Epidermal melanocyte (primary cell): ENCODE measurements at regions not wholly inside any gene's neighbourhood (a gene's known extent, or its start where the extent isn't known, plus 50 kb on each side); places are given as distances from the start of the nearest gene placed in this dataset.
"Not testable (repeated sequence)": the region's sequence is repeated elsewhere in the genome, so short reads cannot be mapped to it uniquely, and the experiment has no call there.

Experiments
- DNase-seq: peaks from one replicate; pipeline ENCODE4 v3.0.0; 2011; ENCODE audit warnings: low spot score; ENCODE audit not compliant: insufficient read length

DNA sequence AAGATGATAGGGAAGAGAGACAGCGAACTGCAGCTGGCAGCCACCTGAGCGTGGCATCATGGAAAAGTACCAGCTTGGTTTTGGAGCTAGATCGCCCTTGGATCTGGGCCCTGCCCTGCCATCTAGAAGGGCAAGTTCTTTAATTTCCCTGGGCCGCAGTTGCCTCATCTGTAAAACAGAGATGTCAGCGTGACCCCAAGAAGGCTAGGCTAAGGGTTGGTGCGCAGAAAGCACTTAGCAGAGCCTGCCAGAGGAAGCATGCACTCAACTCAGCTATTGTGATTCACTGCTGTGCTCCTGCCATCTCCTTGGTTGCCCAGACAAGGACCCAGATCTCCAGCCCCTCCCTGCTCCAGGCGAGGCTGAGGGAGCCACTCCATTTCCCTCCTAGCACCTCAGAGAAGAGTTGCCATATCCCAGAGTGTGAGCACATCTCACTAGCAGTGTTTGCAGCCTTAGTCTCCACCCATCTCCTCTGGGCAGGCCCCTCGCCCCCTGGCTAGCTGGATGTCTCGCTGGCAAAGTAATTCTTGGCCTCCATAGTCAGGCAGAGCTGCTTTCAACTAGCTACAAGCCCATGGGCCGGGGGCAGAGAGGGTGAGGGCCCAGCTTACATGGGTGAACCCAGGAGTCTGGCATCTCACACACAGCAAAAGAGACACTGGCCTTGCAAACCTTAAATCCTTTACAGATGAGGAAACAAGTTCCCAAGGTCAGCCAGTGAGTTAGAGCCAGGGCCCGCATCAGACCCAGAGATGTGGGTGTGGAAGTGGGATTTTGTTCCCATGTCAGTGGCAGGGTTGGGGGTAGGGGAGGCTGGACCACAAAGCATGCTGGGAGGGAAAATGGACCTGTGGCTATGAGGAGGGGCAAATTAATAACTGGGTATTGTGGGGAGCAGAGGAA is 280.7 kb upstream of the TLE3 start:
- no peak for DNase-seq

DNA sequence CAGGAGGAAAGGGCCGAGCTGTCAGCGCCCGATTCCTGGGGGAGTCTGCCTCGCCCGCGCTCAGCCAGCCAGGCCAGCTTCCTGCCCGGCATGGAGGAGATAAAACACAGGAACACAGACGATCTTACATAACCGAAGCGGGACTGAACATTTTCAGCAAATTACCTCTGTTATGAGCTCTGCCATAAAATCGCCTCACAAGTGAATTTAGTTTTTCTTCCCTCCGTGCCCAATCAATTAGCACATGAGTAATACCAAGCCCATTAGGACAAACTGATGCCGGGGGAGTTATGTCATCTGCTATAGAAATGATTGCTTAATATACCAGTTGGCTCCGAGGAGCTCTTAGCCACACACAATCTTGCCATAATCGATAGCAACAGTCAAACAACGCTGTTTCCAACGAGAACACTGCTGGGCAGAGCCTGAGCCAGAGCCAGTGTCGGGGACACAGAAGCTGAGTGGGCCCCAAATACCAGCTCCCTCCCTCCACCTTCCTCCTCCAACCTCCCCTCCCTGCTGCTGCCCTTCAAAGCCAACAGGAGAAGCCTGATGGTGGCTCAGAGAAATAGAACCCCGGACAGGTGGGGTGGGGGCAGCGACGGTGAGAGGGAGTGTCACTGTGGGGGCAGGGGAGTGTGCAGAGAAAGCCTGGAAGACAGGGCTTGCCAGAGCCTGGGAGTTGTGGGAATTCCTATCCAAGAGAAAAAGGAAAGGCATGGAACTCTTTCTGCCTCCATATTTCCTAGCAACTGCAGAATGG is 279.4 kb upstream of the TLE3 start:
- DNase-seq, result peak; percentile 69

DNA sequence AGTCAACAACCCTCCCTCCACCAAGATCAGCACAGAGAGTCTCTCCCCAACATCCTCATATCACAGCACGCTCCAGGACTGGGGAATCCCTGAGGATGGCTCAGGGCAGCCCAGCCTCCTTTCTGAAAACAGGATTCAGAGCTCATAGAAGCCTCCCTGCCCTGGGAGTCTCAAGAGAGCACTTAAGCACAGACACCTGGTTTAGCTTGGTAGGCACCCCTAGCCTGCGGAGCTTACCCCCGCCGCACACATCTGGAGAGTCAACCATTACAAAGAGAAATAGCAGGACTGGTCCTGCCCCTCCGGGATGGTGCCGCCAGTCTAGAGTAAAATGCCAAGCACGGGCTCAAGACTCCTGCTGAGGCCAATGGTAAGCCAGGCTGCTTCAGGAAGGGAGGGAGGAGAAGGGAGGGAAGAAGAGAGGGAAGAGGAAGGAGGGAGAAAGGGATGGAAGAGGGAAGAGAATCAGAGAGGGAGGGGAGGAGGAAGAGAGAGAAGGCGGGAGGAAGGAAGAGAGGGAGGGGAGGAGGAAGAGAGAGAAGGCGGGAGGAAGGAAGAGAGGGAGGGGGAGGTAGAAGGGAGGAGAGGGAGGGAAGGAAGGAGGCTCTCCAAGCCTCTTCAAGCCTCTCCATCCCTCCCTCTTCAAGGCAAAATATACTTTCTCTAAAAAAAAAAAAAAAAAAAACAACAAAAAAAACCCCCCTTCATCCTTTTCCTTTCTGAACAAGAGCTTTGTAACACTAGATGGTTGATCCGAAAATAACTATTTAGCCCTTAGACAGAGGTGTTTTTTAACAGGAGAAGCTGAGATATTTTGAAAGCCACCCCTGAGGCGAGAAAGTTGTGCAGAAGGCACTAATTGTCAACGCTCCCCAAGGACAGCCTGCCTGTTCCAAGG is 278.6 kb upstream of the TLE3 start:
- DNase-seq, result no peak

DNA sequence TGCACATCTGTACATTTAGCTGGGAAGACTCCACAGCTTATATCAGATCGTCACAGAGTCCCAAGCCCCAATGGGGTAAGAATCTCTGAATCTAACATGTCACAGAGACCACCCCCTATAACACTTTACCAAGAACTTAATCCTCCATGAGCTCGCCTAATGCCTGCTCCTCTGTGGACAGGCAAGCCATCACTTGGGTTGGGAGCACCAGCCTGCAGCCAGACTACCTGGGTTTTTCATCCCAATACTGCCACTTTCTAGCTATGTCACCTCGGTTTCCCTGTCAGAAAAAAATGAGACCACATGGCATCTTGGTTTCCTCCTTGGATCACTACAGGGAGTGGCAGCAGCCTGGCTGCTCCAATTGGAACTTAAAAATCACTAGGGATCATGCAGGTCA is 277.9 kb upstream of the TLE3 start:
- DNase-seq, result no peak

DNA sequence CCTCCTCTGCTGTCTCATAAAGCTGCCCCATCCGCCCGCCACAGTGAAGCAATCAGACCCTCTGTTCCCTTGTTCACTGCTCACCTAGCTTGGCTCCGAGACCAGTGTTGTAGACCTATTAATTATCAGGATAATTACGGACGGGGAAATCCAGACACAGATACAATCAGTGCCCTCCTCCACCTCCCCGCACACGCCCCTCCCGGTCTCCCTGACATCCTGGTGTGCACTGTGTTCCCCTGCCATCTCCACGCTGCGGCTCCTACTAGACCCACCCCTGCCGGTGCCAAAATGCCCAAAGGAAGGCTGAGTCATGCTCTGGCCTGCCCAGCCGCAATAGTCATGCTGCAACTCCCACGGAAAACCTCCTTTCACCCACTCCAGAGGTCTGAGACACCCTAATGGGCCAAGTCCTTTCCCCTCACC is 277.3 kb upstream of the TLE3 start:
- no peak for DNase-seq

DNA sequence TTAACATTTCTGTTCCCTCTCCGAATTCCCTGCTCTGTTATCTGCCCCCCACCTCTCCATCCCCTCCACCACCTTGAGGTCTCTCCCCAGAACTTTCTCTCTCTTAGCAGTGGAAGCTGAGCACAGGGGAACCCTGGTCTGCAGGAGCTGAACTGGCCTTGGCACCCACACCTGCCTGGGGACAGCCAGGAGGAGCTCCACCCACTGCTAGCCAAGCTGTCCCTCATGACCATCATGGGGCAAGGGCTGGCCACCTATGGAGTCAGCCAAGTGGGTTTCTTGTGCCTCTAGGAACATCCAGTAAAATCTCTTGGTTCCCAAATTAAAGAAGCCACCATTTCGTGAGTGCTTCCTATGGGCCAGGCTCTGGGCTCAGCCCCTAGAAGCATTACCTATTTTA is 276.4 kb upstream of the TLE3 start:
- no peak for DNase-seq

DNA sequence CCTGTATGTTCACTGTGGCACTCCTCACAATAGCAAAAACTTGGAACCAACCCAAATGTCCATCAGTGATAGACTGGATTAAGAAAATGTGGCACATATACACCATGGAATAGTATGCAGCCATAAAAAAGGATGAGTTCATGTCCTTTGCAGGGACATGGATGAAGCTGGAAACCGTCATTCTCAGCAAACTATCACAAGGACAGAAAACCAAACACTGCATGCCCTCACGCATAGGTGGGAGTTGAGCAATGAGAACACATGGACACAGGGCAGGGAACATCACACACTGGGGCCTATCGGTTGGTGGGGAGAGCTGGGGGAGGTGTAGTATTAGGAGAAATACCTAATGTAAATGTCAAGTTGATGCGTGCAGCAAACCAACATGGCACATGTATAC is 275.7 kb upstream of the TLE3 start:
- DNase-seq, result not testable (repeated sequence)

DNA sequence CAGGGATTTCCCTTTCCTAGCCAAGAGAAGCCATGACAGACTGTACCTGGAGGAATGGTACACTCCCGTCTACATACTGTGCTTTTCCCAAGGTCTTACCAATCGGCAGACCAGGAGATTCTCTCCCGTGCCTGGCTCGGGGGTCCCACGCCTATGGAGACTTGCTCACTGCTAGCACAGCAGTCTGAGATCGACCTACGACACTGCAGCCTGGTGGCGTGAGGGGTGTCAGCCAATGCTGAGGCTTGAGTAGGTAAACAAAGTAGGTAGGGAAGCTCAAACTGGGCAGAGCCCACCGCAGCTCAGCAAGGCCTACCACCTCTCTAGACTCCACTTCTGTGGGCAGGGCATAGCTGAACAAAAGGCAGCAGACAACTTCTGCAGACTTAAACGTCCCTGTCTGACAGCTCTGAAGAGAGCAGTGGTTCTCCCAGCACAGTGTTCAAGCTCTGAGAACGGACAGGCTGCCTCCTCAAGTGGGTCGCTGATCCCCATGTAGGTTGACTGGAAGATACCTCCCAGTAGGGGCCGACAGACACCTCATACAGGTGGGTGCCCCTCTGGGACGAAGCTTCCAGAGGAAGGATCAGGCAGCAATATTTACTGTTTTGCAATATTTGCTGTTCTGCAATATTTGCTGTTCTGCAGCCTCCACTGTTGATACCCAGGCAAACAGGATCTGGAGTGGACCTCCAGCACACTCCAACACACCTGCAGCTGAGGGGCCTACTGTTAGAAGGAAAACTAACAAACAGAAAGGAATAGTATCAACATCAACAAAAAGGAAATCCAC is 270.4 kb upstream of the TLE3 start:
- DNase-seq, result not testable (repeated sequence)

DNA sequence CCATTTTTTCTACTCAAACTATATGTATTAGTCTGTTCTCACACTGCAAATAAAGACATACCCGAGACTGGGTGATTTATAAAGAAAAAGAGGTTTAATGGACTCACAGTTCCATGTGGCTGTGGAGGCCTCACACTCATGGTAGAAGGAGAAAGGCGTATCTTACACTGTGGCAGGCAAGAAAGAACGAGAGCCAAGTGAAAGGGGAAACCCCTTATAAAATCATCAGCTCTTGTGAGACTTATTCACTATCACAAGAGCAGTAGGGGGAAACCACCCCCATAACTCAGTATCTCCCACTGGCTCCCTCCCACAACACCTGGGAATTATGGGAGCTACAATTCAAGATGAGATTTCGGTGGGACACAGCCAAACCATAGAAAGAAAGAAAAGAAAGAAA is 266.3 kb upstream of the TLE3 start:
- not testable (repeated sequence) for DNase-seq

DNA sequence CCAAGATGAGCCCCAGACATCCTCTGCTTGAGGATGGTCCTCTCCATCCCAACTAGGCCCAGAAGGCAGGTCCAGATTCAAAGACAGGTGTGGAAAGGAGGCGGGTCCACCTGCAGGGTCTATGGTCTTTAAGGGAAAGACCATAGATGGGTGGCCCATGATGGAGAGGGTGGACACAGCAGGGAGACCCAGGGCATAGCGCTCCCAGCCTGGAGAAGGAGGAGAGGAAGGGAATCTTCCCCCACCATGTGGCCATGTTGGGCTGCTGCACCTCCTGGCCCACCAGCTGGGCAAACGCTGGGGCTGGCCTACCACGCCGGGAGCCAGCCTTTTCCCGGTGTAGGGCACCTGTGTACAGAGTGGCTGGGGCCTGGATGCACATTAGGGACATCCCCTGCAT is 265.2 kb upstream of the TLE3 start:
- no peak for DNase-seq

DNA sequence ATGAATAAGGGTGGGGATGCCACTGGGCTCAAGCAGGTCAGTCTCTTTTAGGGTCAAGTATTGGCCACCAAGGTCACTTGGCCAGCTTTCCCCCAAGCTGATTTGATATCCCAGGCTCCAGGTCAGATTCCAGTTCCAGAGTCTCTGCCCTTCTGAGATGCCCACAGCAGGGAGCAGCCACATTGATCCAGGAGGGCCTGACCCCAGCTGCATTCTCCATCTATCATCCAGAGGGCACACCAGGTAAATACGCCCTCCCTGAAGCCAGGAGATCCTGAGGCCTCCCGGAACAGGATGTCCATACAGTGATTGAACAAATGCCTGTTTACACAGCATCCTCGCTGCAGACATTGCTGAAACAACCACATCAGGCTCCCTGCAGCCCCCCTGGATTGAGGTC is 264.6 kb upstream of the TLE3 start:
- no peak for DNase-seq

DNA sequence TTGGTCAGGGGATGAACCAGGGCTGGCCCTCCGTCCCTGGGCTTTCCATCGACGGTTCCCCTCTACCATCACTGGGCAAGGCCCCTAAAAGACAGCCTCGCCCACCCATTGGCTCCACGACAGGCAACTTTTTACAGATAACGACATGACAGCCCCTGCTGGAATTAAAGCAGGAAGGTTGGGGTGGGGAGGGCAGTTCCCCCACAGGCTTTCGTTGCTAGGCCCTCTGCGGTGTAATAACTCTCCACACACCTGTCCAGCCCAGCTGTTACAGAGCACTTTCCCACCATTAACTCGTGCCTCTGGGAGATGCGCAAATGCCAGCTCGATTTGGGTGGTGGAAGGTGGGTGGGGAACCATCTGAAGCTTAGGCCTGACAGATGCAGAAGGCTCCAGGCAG is 264.2 kb upstream of the TLE3 start:
- DNase-seq, result no peak

DNA sequence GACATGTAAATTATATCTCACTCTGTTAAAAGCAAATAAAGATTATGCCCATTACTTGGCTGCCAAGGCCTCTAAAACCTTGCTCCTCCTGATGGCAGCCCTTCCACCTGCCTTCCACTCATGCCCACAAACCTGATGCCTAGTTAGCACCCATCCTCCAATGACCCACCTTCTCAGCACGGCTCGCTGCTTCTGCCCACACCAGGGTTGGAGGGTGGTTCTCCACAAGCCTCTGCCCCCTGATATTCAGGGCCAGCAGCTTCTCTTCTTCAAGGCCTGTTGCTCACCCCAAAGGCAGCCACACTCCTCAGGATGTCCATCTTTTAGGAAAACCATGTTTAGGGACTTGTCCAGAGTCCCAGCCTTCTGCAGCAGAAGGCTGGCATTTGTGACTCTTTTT is 263.4 kb upstream of the TLE3 start:
- DNase-seq, result no peak

DNA sequence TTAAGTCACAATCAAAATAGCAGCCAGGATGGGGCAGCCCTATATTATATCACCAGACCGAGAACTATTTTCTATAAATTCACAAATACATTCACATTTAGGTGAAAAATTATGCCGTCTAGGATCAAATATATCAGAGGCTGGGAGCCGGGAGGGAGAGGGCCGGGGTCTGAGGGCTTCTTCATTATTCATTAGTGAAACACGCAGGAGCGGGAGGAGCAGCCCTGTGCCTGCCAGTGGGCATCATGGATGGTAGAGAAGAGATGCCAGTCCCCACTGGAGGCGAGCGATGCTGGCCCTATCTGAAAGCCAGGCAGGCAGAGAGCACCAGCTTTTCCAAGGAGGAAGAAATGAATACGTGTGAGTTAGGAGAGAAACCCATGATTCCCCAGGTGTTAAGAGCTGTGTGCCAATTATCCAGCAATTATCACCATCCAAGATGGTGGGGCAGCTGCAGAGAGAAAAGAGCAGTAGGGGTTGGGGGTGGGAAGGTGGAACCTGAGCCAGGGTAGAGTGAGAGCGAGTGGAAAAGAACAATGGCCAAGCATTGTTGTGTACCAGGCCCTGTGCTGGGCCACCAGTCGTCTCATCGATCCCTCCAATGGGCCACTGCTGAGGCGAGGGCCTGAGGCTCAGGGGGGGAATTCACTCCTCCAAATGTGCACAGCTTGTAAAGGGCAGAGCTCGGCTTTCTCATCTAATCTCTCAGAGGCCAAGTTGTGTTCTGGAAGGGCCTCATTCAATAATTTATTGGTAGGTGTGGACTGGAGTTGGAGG is 261.3 kb upstream of the TLE3 start:
- DNase-seq, result no peak

DNA sequence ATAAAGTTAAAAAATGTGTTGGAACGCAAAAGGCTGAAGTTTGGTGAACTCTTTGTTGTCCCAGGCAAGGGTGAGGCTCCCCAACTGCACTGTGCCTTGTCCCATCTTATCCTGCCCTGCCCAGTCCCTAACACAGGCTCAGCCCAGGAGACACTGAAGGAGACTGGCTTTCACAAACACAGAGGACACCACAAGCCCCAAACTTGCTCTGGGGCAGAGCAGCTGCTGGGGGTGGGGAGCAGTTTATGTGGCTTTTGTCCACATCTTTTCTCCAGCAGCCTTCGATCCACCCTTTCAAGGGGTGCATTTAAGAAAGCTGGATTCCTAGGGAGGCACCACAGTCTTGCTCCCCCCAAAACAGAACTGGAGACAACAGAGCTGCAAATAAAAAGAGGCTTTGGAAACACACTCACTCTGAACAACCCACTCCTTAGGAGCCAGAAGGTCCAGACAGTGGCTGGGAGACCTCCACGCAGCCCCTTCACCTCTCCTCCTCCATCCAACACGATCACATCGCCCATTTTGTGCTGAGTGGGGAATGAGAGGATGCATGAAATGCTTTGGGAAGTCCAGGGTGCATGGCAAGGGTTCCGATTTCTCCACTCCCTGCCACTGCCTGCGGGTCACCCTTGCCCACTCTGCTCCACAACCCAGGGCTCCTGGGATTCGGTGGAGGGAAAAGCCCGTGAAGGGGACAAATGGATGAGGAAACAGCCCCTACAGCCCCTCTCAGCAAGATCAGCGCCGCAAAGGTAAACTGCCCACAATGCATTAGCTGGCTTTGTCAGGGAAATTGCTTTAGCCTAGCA is 260.5 kb upstream of the TLE3 start:
- no peak for DNase-seq

DNA sequence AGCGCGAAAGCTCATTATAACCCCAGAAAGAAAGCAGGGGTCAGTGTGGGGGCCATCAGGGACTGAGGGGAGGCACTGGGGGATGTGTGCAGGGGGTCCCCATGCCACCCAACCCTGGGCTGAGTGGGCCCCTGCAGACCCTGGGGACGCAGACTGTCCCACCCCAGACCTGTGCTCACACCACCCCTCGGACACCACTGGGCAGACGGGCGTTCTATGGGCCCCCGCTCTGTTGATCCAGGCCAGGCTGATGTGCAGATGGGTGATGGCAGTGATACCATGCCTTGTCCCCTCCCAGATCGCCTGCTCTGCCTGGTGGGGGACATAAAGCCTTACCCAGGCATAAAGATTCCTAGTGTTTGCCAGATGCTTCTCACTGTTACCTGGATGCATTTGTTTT is 259.7 kb upstream of the TLE3 start:
- DNase-seq, result no peak

DNA sequence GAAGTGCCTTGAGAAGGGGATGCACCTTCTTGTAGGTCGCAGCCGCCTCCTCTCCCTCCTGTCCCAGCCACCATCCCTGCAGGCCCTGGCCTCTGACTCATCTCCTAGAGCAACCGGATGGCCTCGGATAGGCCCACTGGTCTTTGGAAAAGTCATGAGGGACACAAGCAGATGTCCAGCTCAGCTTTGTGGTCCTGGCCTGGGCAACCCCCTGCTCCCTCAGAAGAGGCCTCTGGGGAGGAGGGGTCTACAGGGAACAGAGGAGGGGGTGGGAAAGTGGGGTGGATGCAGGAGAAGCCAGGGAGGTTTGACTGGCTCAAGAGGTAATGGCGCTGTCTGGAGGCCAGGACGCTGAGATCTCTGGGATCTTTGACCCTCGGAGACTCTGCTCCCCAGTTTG is 259.2 kb upstream of the TLE3 start:
- no peak for DNase-seq

DNA sequence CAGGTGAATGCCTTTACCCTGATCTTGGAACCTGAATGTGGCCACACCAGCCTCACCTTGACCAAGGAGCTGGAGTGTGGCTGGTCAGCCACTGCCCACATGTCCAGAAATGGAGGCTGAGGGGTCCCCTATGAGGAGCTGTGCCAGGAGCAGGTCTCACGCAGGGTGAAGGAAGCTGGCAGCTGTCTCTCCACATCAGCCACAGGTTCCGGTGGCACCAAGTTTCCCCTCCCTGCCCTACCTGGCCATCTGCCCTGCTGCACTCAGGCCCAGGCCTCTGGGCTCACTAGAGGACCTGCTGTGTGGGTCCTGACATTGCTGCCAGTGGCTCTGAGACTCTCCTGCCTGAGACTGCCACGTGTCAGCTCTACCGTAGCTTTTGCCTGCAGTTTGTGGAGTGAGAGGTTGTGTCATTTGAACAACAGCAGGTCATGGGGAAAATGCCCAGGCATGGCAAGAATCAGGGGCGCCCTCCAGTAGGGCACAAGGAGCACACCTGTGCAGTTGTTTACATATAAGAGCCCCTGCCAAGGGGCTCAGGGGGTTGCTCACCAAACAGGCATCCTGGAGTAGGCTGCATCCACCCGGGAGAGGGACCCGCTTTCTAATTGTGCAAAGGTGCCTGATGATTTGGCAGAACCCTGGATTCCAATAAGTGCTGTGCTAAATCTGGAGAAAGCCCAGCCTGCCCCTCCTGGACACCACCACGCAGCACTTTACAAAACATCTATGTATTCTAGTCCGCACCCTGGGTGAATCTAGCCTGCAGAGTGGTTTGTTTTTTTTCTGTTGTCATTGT is 258.5 kb upstream of the TLE3 start:
- no peak for DNase-seq
